ENCODE measurements at regions not wholly inside any gene's neighbourhood (a gene's known extent, or its start where the extent isn't known, plus 50 kb on each side); places are given as distances from the start of the nearest gene placed in this dataset.

GRCh38 chr2:133812826-133813617, 244.8 kb upstream of the NCKAP5 start:
- no peak for DNase-seq

GRCh38 chr2:133814890-133815289, 246.6 kb upstream of the NCKAP5 start:
- no peak for DNase-seq

- no peak for DNase-seq
Observed at GRCh38 chr2:133816037-133816436, 247.8 kb upstream of the NCKAP5 start.

GRCh38 chr2:133817680-133818566, 249.7 kb upstream of the NCKAP5 start:
- no peak for DNase-seq

GRCh38 chr2:133818661-133819060, 250.4 kb upstream of the NCKAP5 start:
- DNase-seq: no peak

- DNase-seq: no peak
Observed at GRCh38 chr2:133819906-133820305, 251.6 kb upstream of the NCKAP5 start.

- DNase-seq: no peak
Observed at GRCh38 chr2:133821107-133821760, 253.0 kb upstream of the NCKAP5 start.

GRCh38 chr2:133822517-133823225, 254.4 kb upstream of the NCKAP5 start:
- DNase-seq: no peak

- DNase-seq: no peak
Observed at GRCh38 chr2:133823226-133823550, 254.9 kb upstream of the NCKAP5 start.

- DNase-seq: no peak
Observed at GRCh38 chr2:133824869-133825268, 256.6 kb upstream of the NCKAP5 start.

GRCh38 chr2:133825778-133826177, 257.5 kb upstream of the NCKAP5 start:
- no peak for DNase-seq

GRCh38 chr2:133828913-133829312, 260.6 kb upstream of the NCKAP5 start:
- DNase-seq: no peak

GRCh38 chr2:133829450-133830020, 261.3 kb upstream of the NCKAP5 start:
- DNase-seq: no peak

GRCh38 chr2:133833746-133834145, 265.5 kb upstream of the NCKAP5 start:
- no peak for DNase-seq

GRCh38 chr2:133835821-133836619, 267.8 kb upstream of the NCKAP5 start:
- no peak for DNase-seq

- DNase-seq: no peak
Observed at GRCh38 chr2:133836691-133837345, 268.6 kb upstream of the NCKAP5 start.

GRCh38 chr2:133837441-133838094, 269.3 kb upstream of the NCKAP5 start:
- DNase-seq: no peak

GRCh38 chr2:133838642-133839365, 270.5 kb upstream of the NCKAP5 start:
- DNase-seq: no peak

GRCh38 chr2:133839677-133840076, 271.4 kb upstream of the NCKAP5 start:
- DNase-seq: no peak

Measured in occipital lobe (tissue), 1 donor.